HepG2 (cell line): ENCODE measurements at regions not wholly inside any gene's neighbourhood (a gene's known extent, or its start where the extent isn't known, plus 50 kb on each side); places are given as distances from the start of the nearest gene placed in this dataset.

ENCODE experiments used
- ATF2 ChIP-seq: sonication (generic); formaldehyde crosslinking; IDR thresholded peaks from 2 replicates; pipeline ENCODE4 v1.4.0; 2020; ENCODE audit warnings: missing genetic modification reagents
- ATF4 ChIP-seq, 2 experiments: fragments of 450-650 bp in 1 of 2; sonication (generic) in 1 of 2; formaldehyde crosslinking; IDR thresholded peaks; 2 replicates each; pipeline versions ENCODE4 v1.5.0 to v1.8.0; 2020 to 2022; ENCODE audit warnings: mild to moderate bottlenecking in 1 of 2, missing genetic modification reagents in 1 of 2
- CEBPZ ChIP-seq: IDR thresholded peaks from 2 replicates; pipeline ENCODE4 v1.6.1; 2012; ENCODE audit warnings: low read length, improper control_type of control experiment
- FIP1L1 ChIP-seq: fragments of 200-400 bp; formaldehyde crosslinking; IDR thresholded peaks from 2 replicates; pipeline ENCODE4 v1.6.1; 2018; ENCODE audit warnings: low read depth, mild to moderate bottlenecking, low read length, moderate library complexity, borderline replicate concordance; ENCODE audit not compliant: insufficient read depth
- NCOA1 ChIP-seq: sonication (generic); formaldehyde crosslinking; IDR thresholded peaks from 2 replicates; pipeline ENCODE4 v1.9.0; 2021; ENCODE audit warnings: missing genetic modification reagents
- NR2F1 ChIP-seq, 2 experiments: fragments of 450-650 bp in 1 of 2; formaldehyde crosslinking in 1 of 2; IDR thresholded peaks; 2 replicates each; pipeline versions ENCODE4 v1.5.0 to v1.6.1; 2016 to 2020; ENCODE audit warnings: mild to moderate bottlenecking in 1 of 2, missing compliant biosample characterization in 1 of 2, missing genetic modification reagents in 1 of 2, moderate library complexity in 1 of 2
- PHF8 ChIP-seq: sonication (generic); formaldehyde crosslinking; IDR thresholded peaks from 2 replicates; pipeline ENCODE4 v1.5.0; 2020; ENCODE audit warnings: missing genetic modification reagents
- ZBTB1 ChIP-seq: sonication (generic); formaldehyde crosslinking; IDR thresholded peaks from 2 replicates; pipeline ENCODE4 v1.4.0; 2020; ENCODE audit warnings: missing genetic modification reagents, borderline replicate concordance
- TF ChIP-seq, protein P1 (sequence below): IDR thresholded peaks from 2 replicates; pipeline ENCODE4 v1.6.1; 2016; ENCODE audit warnings: low read depth
- TF ChIP-seq, protein P2 (sequence below): sonication (generic); formaldehyde crosslinking; IDR thresholded peaks from 2 replicates; pipeline ENCODE4 v1.5.0; 2020; ENCODE audit warnings: mild to moderate bottlenecking, missing genetic modification reagents
- TF ChIP-seq, protein P3 (sequence below): sonication (generic); formaldehyde crosslinking; conservative IDR thresholded peaks from 2 replicates; pipeline ENCODE4 v1.4.0; 2020; ENCODE audit warnings: mild to moderate bottlenecking, missing genetic modification reagents, moderate library complexity
- TF ChIP-seq, protein P4 (sequence below): IDR thresholded peaks from 2 replicates; pipeline ENCODE4 v1.4.0; 2020; ENCODE audit warnings: mild to moderate bottlenecking, missing genetic modification reagents

DNA sequence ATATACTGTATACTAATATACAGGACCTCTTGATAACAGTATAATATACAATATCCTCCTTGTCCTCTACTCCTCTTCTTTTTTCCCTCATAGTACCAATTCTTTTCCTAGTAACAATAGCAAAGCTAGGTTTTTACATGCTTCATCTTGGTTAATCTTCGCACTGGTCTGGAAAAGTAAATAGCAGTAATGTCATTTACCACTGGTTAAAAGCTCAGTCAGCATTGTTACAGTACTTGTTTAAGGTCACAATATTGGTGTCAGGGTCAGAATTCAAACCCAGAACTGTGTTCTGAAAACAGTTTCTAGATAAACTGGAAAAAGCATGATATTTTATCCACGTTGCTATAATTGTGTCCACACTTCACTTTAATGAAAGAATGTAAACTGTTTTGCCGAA lies 692.4 kb upstream of the CDH6 start (continued):
- TF ChIP-seq, protein P1, sequence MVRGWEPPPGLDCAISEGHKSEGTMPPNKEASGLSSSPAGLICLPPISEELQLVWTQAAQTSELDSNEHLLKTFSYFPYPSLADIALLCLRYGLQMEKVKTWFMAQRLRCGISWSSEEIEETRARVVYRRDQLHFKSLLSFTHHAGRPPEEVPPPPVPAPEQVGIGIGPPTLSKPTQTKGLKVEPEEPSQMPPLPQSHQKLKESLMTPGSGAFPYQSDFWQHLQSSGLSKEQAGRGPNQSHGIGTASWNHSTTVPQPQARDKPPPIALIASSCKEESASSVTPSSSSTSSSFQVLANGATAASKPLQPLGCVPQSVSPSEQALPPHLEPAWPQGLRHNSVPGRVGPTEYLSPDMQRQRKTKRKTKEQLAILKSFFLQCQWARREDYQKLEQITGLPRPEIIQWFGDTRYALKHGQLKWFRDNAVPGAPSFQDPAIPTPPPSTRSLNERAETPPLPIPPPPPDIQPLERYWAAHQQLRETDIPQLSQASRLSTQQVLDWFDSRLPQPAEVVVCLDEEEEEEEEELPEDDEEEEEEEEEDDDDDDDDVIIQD (CRISPR knock-in tag), result peak; percentile 47; the same call in 1 of the 2 replicates
- TF ChIP-seq, protein P2, sequence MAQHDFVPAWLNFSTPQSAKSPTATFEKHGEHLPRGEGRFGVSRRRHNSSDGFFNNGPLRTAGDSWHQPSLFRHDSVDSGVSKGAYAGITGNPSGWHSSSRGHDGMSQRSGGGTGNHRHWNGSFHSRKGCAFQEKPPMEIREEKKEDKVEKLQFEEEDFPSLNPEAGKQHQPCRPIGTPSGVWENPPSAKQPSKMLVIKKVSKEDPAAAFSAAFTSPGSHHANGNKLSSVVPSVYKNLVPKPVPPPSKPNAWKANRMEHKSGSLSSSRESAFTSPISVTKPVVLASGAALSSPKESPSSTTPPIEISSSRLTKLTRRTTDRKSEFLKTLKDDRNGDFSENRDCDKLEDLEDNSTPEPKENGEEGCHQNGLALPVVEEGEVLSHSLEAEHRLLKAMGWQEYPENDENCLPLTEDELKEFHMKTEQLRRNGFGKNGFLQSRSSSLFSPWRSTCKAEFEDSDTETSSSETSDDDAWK (CRISPR knock-in tag), result no peak
- TF ChIP-seq ATF4 (CRISPR knock-in tag; IDR thresholded peaks at IDR 0.05) (no peak), CEBPZ (no peak), PHF8 (CRISPR knock-in tag) (no peak), ATF2 (CRISPR knock-in tag) (no peak), NCOA1 (CRISPR knock-in tag) (no peak), NR2F1 (CRISPR knock-in tag; IDR thresholded peaks at IDR 0.05) (peak in 1 of 2 experiments; percentile 49; a peak in 1 of 4 replicates), ZBTB1 (CRISPR knock-in tag) (no peak), FIP1L1 (no peak)
- TF ChIP-seq, protein P3, sequence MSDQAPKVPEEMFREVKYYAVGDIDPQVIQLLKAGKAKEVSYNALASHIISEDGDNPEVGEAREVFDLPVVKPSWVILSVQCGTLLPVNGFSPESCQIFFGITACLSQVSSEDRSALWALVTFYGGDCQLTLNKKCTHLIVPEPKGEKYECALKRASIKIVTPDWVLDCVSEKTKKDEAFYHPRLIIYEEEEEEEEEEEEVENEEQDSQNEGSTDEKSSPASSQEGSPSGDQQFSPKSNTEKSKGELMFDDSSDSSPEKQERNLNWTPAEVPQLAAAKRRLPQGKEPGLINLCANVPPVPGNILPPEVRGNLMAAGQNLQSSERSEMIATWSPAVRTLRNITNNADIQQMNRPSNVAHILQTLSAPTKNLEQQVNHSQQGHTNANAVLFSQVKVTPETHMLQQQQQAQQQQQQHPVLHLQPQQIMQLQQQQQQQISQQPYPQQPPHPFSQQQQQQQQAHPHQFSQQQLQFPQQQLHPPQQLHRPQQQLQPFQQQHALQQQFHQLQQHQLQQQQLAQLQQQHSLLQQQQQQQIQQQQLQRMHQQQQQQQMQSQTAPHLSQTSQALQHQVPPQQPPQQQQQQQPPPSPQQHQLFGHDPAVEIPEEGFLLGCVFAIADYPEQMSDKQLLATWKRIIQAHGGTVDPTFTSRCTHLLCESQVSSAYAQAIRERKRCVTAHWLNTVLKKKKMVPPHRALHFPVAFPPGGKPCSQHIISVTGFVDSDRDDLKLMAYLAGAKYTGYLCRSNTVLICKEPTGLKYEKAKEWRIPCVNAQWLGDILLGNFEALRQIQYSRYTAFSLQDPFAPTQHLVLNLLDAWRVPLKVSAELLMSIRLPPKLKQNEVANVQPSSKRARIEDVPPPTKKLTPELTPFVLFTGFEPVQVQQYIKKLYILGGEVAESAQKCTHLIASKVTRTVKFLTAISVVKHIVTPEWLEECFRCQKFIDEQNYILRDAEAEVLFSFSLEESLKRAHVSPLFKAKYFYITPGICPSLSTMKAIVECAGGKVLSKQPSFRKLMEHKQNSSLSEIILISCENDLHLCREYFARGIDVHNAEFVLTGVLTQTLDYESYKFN, result peak; percentile 46; the same call in 1 of the 2 replicates
- TF ChIP-seq, protein P4, sequence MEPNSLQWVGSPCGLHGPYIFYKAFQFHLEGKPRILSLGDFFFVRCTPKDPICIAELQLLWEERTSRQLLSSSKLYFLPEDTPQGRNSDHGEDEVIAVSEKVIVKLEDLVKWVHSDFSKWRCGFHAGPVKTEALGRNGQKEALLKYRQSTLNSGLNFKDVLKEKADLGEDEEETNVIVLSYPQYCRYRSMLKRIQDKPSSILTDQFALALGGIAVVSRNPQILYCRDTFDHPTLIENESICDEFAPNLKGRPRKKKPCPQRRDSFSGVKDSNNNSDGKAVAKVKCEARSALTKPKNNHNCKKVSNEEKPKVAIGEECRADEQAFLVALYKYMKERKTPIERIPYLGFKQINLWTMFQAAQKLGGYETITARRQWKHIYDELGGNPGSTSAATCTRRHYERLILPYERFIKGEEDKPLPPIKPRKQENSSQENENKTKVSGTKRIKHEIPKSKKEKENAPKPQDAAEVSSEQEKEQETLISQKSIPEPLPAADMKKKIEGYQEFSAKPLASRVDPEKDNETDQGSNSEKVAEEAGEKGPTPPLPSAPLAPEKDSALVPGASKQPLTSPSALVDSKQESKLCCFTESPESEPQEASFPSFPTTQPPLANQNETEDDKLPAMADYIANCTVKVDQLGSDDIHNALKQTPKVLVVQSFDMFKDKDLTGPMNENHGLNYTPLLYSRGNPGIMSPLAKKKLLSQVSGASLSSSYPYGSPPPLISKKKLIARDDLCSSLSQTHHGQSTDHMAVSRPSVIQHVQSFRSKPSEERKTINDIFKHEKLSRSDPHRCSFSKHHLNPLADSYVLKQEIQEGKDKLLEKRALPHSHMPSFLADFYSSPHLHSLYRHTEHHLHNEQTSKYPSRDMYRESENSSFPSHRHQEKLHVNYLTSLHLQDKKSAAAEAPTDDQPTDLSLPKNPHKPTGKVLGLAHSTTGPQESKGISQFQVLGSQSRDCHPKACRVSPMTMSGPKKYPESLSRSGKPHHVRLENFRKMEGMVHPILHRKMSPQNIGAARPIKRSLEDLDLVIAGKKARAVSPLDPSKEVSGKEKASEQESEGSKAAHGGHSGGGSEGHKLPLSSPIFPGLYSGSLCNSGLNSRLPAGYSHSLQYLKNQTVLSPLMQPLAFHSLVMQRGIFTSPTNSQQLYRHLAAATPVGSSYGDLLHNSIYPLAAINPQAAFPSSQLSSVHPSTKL (CRISPR knock-in tag), result peak; percentile 39; the same call in 1 of the 2 replicates
